ENCODE measurements at regions not wholly inside any gene's neighbourhood (a gene's known extent, or its start where the extent isn't known, plus 50 kb on each side); places are given as distances from the start of the nearest gene placed in this dataset.

- no peak for DNase-seq (ENCODE audit: low spot score)
- H3K36me3 ChIP-seq (ENCODE audit: control insufficient read depth in 4 of 4, insufficient read depth in 3 of 4, low read depth in 1 of 4, low read length in 3 of 4), result no peaks in the 10 kb centered on the region
- no peaks in the 10 kb centered on the region for H3K27me3 ChIP-seq (ENCODE audit: control insufficient read depth in 4 of 4, insufficient read depth in 4 of 4, low read length in 3 of 4)
- no peak overlapping the region for H3K9ac ChIP-seq (ENCODE audit: low read depth in 1 of 2, low read length in 2 of 2)
- H3K27ac ChIP-seq (ENCODE audit: low read depth in 1 of 2, low read length in 2 of 2), result no peak overlapping the region
- H3K9me3 ChIP-seq (ENCODE audit: control insufficient read depth in 4 of 4, low read length in 3 of 4), result no peaks in the 10 kb centered on the region
- TF ChIP-seq ZBTB33 (IDR thresholded peaks at IDR 0.05) (no peak), FOXA1 (IDR thresholded peaks at IDR 0.05) (no peak)
- 82% methylated on average over 1 of the region's 1 CpG for WGBS
- no peaks in the 10 kb centered on the region for H3K4me1 ChIP-seq (ENCODE audit: control insufficient read depth in 4 of 4, insufficient read depth in 4 of 4, low read length in 3 of 4)
- no peak overlapping the region for H3K4me3 ChIP-seq (ENCODE audit: low read depth in 1 of 3, low read length in 3 of 3)
Measured at GRCh38 chr9:75700252-75700640, 190.2 kb upstream of the PCSK5 start.

GRCh38 chr9:75707191-75707590 lies 183.3 kb upstream of the PCSK5 start:
- H3K9ac ChIP-seq (ENCODE audit: low read depth in 1 of 2, low read length in 2 of 2), result no peak overlapping the region
- no peaks in the 10 kb centered on the region for H3K36me3 ChIP-seq (ENCODE audit: control insufficient read depth in 4 of 4, insufficient read depth in 3 of 4, low read depth in 1 of 4, low read length in 3 of 4)
- no peak for DNase-seq (ENCODE audit: low spot score)
- TF ChIP-seq JUND (IDR thresholded peaks at IDR 0.05) (no peak), RXRA (IDR thresholded peaks at IDR 0.05) (no peak), EGR1 (IDR thresholded peaks at IDR 0.05; ENCODE audit: low read depth in 2 of 2) (no peak), HNF4G (IDR thresholded peaks at IDR 0.05) (no peak), YY1 (IDR thresholded peaks at IDR 0.05) (no peak), REST (IDR thresholded peaks at IDR 0.05) (no peak), FOXA2 (IDR thresholded peaks at IDR 0.05) (no peak), RAD21 (IDR thresholded peaks at IDR 0.05) (no peak), ZBTB33 (IDR thresholded peaks at IDR 0.05) (no peak), FOXA1 (IDR thresholded peaks at IDR 0.05) (no peak), GABPA (IDR thresholded peaks at IDR 0.05 in 1 of 2, conservative IDR thresholded peaks at IDR 0.05 in 1 of 2) (no peak), NR2F2 (IDR thresholded peaks at IDR 0.05) (no peak), TAF1 (conservative IDR thresholded peaks at IDR 0.05) (no peak), CTCF (IDR thresholded peaks at IDR 0.05; ENCODE audit: low read depth, low read length, missing input control) (no peak), MAX (IDR thresholded peaks at IDR 0.05) (no peak), SP1 (IDR thresholded peaks at IDR 0.05) (no peak)
- H3K4me1 ChIP-seq (ENCODE audit: control insufficient read depth in 4 of 4, insufficient read depth in 4 of 4, low read length in 3 of 4), result no peaks in the 10 kb centered on the region
- peaks cover 0 to 2% (median 0%) of the 10 kb centered on the region in 4 donors for H3K27me3 ChIP-seq (ENCODE audit: control insufficient read depth in 4 of 4, insufficient read depth in 4 of 4, low read length in 3 of 4)
- no peak overlapping the region for H3K4me3 ChIP-seq (ENCODE audit: low read depth in 1 of 3, low read length in 3 of 3)
- H3K9me3 ChIP-seq (ENCODE audit: control insufficient read depth in 4 of 4, low read length in 3 of 4), result no peaks in the 10 kb centered on the region
- H3K27ac ChIP-seq (ENCODE audit: low read depth in 1 of 2, low read length in 2 of 2), result no peak overlapping the region
- WGBS, result 95% methylated on average over 2 of the region's 2 CpGs

Data from liver (tissue), 8 donors.